WTC11 (cell line): ENCODE measurements at regions not wholly inside any gene's neighbourhood (a gene's known extent, or its start where the extent isn't known, plus 50 kb on each side); places are given as distances from the start of the nearest gene placed in this dataset.

ENCODE experiments used
- ATAC-seq: fragments of 200-7000 bp; cut with Tn5 transposase; 2 replicates; pipeline ENCODE4 v1.10.0; 2021; ENCODE audit warnings: mild to moderate bottlenecking, moderate library complexity
- CTCF ChIA-PET: fragments of 300-600 bp; sonication (Branson Sonifier 250); formaldehyde crosslinking; loops from one replicate; lab custom pipeline; 2021; ENCODE audit warnings: antibody characterized with exemption; lab: Charles Lee
- POLR2A ChIA-PET: fragments of 350-600 bp; sonication (Branson Sonifier 250); formaldehyde crosslinking; loops from one replicate; lab custom pipeline; 2021; ENCODE audit warnings: antibody characterized with exemption; lab: Charles Lee
- DNase-seq: peaks from one replicate; pipeline ENCODE4 v3.0.0; 2021; ENCODE audit warnings: low spot score
- H3K27ac Mint-ChIP-seq: 2 replicates; pipeline ENCODE4 v1.8.0; 2021; ENCODE audit warnings: mixed read lengths
- H3K27me3 Mint-ChIP-seq: 2 replicates; pipeline ENCODE4 v1.8.0; 2021; ENCODE audit warnings: low read depth, mild to moderate bottlenecking, moderate library complexity, mixed read lengths
- H3K36me3 Mint-ChIP-seq: 2 replicates; pipeline ENCODE4 v1.8.0; 2021; ENCODE audit warnings: mixed read lengths
- H3K4me1 Mint-ChIP-seq: 2 replicates; pipeline ENCODE4 v1.8.0; 2022; ENCODE audit warnings: mixed read lengths
- H3K4me3 Mint-ChIP-seq: 2 replicates; pipeline ENCODE4 v1.8.0; 2021; ENCODE audit warnings: mild to moderate bottlenecking, moderate library complexity, mixed read lengths
- H3K9me3 Mint-ChIP-seq: 2 replicates; pipeline ENCODE4 v1.8.0; 2021; ENCODE audit warnings: mixed read lengths
- CREM ChIP-seq: sonication (generic); formaldehyde crosslinking; IDR thresholded peaks from 2 replicates; pipeline ENCODE4 v1.8.1; 2022; ENCODE audit warnings: mild to moderate bottlenecking, missing genetic modification reagents, moderate library complexity
- FOXK1 ChIP-seq: sonication (generic); formaldehyde crosslinking; IDR thresholded peaks from 2 replicates; pipeline ENCODE4 v1.8.0; 2022; ENCODE audit warnings: mild to moderate bottlenecking, moderate library complexity, missing genetic modification reagents
- GTF2I ChIP-seq: fragments of 250-450 bp; sonication (Bioruptor Pico); conservative IDR thresholded peaks from 2 replicates; pipeline ENCODE4 v1.4.0; 2021; ENCODE audit warnings: mild to moderate bottlenecking
- IRF2 ChIP-seq: sonication (generic); formaldehyde crosslinking; IDR thresholded peaks from 2 replicates; pipeline ENCODE4 v1.8.0; 2022; ENCODE audit warnings: low read depth, missing genetic modification reagents, borderline replicate concordance
- MXD4 ChIP-seq: fragments of 250-450 bp; sonication (Bioruptor Pico); IDR thresholded peaks from 2 replicates; pipeline ENCODE4 v1.8.0; 2021; ENCODE audit warnings: mild to moderate bottlenecking, moderate library complexity, borderline replicate concordance
- NFE2L1 ChIP-seq: sonication (generic); formaldehyde crosslinking; IDR thresholded peaks from 2 replicates; pipeline ENCODE4 v1.8.1; 2023; ENCODE audit warnings: missing genetic modification reagents
- OVOL2 ChIP-seq: fragments of 250-450 bp; sonication (Bioruptor Pico); IDR thresholded peaks from 2 replicates; pipeline ENCODE4 v1.9.0; 2021; ENCODE audit warnings: mild to moderate bottlenecking, borderline replicate concordance
- RELA ChIP-seq: sonication (generic); formaldehyde crosslinking; IDR thresholded peaks from 2 replicates; pipeline ENCODE4 v1.8.1; 2022; ENCODE audit warnings: missing genetic modification reagents, mild to moderate bottlenecking, borderline replicate concordance
- SOX15 ChIP-seq: fragments of 250-450 bp; sonication (Bioruptor Pico); IDR thresholded peaks from 2 replicates; pipeline ENCODE4 v1.9.0; 2021; ENCODE audit warnings: mild to moderate bottlenecking
- SP1 ChIP-seq: sonication (generic); formaldehyde crosslinking; conservative IDR thresholded peaks from 2 replicates; pipeline ENCODE4 v1.8.1; 2022; ENCODE audit warnings: missing genetic modification reagents
- TCF7 ChIP-seq: sonication (generic); formaldehyde crosslinking; IDR thresholded peaks from 2 replicates; pipeline ENCODE4 v1.8.0; 2022; ENCODE audit warnings: mild to moderate bottlenecking, low read depth, missing genetic modification reagents, moderate library complexity
- TP53 ChIP-seq: sonication (generic); formaldehyde crosslinking; IDR thresholded peaks from 2 replicates; pipeline ENCODE4 v1.8.1; 2023; ENCODE audit warnings: mild to moderate bottlenecking, missing genetic modification reagents
- ZBTB21 ChIP-seq: sonication (generic); formaldehyde crosslinking; IDR thresholded peaks from 2 replicates; pipeline ENCODE4 v1.8.1; 2023; ENCODE audit warnings: mild to moderate bottlenecking, missing genetic modification reagents, borderline replicate concordance
- ZNF219 ChIP-seq: sonication (generic); formaldehyde crosslinking; IDR thresholded peaks from 2 replicates; pipeline ENCODE4 v1.8.0; 2023; ENCODE audit warnings: missing genetic modification reagents, mild to moderate bottlenecking, borderline replicate concordance
- ZNF232 ChIP-seq: sonication (generic); formaldehyde crosslinking; IDR thresholded peaks from 2 replicates; pipeline ENCODE4 v1.8.0; 2022; ENCODE audit warnings: mild to moderate bottlenecking, missing genetic modification reagents
- ZNF416 ChIP-seq: fragments of 250-450 bp; sonication (Bioruptor Pico); IDR thresholded peaks from 2 replicates; pipeline ENCODE4 v1.9.0; 2021; ENCODE audit warnings: mild to moderate bottlenecking, inconsistent platforms
- TF ChIP-seq, protein P1 (sequence below): fragments of 250-450 bp; sonication (Bioruptor Pico); IDR thresholded peaks from 2 replicates; pipeline ENCODE4 v1.9.0; 2021; ENCODE audit warnings: mild to moderate bottlenecking
- TF ChIP-seq, protein P2 (sequence below): sonication (generic); formaldehyde crosslinking; IDR thresholded peaks from 2 replicates; pipeline ENCODE4 v1.8.1; 2023; ENCODE audit warnings: mild to moderate bottlenecking, missing genetic modification reagents
- TF ChIP-seq, protein P3 (sequence below): fragments of 200-600 bp; IDR thresholded peaks from 2 replicates; pipeline ENCODE4 v1.8.0; 2022; ENCODE audit warnings: antibody characterized with exemption
- TF ChIP-seq, protein P4 (sequence below): sonication (generic); formaldehyde crosslinking; IDR thresholded peaks from 2 replicates; pipeline ENCODE4 v1.8.1; 2022; ENCODE audit warnings: low read depth, missing genetic modification reagents, borderline replicate concordance
- TF ChIP-seq, protein P5 (sequence below): sonication (generic); formaldehyde crosslinking; conservative IDR thresholded peaks from 2 replicates; pipeline ENCODE4 v1.8.1; 2022; ENCODE audit warnings: mild to moderate bottlenecking, missing genetic modification reagents
- TF ChIP-seq, protein P6 (sequence below): sonication (generic); formaldehyde crosslinking; IDR thresholded peaks from 2 replicates; pipeline ENCODE4 v1.8.1; 2022; ENCODE audit warnings: missing genetic modification reagents, borderline replicate concordance
- TF ChIP-seq, protein P7 (sequence below): sonication (generic); formaldehyde crosslinking; IDR thresholded peaks from 2 replicates; pipeline ENCODE4 v1.8.1; 2023; ENCODE audit warnings: mild to moderate bottlenecking, missing genetic modification reagents

DNA sequence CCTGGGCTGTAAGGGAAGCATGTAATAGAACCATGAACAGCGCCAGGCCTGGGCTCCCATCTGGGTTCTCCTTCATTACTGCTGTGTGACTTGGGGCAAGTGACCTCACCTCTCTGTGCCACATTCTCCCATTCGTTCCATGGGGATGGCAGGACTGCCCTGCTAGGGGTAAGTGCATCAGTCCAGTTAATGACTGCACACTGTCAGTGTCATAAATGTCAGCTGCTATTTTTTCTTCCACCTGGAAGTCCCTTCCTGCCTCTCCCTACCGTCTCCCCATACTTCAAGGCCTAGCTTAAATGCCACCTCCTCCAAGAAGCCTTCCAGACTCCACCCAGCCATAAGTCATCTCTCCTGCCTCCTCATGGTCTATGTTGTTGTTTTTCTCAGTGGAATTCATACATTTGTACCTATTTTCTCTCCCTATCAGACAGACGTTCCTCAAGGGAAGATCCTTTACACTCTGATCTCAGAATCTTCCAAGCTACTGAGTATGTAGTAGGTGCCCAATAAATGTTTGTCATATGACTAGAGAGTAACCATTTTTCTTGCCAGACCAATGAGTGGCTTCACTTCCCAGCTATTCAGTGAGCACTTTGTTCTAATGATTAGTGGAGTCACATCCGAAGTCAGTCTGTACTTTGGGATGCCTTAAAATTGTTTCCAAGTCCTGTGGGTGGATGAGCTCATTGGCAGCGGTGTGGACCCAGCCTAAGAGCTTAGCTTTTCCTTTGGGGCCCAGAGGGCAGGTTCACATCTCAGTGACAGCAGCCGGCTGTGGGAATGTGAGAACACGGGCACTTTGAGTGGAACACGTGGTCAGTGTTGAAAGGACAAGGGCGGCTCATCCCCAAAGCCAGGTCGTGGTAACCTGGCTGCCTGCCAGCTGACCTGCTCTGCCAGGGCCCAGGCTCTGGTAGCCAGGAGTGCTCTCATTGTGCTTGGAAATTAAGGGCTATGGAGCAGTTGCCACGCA is 147.5 kb upstream of the GSE1 start:
- DNase-seq (no peak), ATAC-seq (no peak)
- ChIA-PET POLR2A (no interaction called here), CTCF (interaction anchor here (0.8 to 2.9 kb wide), 8 partner anchors 8 to 351 kb away, joined by 3 to 11 read pairs (median 6); no protein-coding TSS in a partner anchor)
- Mint-ChIP-seq H3K4me3 (no peak overlapping the region), H3K27me3 (peaks cover 43% of the 10 kb centered on the region), H3K36me3 (no peaks in the 10 kb centered on the region), H3K27ac (no peak overlapping the region), H3K4me1 (peaks cover 22% of the 10 kb centered on the region), H3K9me3 (no peaks in the 10 kb centered on the region)
- TF ChIP-seq ZNF416 (CRISPR knock-in tag) (no peak), FOXK1 (CRISPR knock-in tag) (no peak), GTF2I (CRISPR knock-in tag) (no peak), ZNF219 (no peak), SP1 (CRISPR knock-in tag) (no peak), RELA (no peak), CREM (CRISPR knock-in tag) (no peak), IRF2 (CRISPR knock-in tag) (no peak), ZBTB21 (CRISPR knock-in tag) (no peak), OVOL2 (CRISPR knock-in tag) (no peak), SOX15 (CRISPR knock-in tag) (no peak), TCF7 (CRISPR knock-in tag) (no peak), NFE2L1 (CRISPR knock-in tag) (no peak), MXD4 (CRISPR knock-in tag) (no peak)
- TF ChIP-seq, protein P1, sequence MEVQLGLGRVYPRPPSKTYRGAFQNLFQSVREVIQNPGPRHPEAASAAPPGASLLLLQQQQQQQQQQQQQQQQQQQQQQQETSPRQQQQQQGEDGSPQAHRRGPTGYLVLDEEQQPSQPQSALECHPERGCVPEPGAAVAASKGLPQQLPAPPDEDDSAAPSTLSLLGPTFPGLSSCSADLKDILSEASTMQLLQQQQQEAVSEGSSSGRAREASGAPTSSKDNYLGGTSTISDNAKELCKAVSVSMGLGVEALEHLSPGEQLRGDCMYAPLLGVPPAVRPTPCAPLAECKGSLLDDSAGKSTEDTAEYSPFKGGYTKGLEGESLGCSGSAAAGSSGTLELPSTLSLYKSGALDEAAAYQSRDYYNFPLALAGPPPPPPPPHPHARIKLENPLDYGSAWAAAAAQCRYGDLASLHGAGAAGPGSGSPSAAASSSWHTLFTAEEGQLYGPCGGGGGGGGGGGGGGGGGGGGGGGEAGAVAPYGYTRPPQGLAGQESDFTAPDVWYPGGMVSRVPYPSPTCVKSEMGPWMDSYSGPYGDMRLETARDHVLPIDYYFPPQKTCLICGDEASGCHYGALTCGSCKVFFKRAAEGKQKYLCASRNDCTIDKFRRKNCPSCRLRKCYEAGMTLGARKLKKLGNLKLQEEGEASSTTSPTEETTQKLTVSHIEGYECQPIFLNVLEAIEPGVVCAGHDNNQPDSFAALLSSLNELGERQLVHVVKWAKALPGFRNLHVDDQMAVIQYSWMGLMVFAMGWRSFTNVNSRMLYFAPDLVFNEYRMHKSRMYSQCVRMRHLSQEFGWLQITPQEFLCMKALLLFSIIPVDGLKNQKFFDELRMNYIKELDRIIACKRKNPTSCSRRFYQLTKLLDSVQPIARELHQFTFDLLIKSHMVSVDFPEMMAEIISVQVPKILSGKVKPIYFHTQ (CRISPR knock-in tag), result no peak
- TF ChIP-seq, protein P2, sequence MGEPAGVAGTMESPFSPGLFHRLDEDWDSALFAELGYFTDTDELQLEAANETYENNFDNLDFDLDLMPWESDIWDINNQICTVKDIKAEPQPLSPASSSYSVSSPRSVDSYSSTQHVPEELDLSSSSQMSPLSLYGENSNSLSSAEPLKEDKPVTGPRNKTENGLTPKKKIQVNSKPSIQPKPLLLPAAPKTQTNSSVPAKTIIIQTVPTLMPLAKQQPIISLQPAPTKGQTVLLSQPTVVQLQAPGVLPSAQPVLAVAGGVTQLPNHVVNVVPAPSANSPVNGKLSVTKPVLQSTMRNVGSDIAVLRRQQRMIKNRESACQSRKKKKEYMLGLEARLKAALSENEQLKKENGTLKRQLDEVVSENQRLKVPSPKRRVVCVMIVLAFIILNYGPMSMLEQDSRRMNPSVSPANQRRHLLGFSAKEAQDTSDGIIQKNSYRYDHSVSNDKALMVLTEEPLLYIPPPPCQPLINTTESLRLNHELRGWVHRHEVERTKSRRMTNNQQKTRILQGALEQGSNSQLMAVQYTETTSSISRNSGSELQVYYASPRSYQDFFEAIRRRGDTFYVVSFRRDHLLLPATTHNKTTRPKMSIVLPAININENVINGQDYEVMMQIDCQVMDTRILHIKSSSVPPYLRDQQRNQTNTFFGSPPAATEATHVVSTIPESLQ (CRISPR knock-in tag), result no peak
- TF ChIP-seq, protein P3, sequence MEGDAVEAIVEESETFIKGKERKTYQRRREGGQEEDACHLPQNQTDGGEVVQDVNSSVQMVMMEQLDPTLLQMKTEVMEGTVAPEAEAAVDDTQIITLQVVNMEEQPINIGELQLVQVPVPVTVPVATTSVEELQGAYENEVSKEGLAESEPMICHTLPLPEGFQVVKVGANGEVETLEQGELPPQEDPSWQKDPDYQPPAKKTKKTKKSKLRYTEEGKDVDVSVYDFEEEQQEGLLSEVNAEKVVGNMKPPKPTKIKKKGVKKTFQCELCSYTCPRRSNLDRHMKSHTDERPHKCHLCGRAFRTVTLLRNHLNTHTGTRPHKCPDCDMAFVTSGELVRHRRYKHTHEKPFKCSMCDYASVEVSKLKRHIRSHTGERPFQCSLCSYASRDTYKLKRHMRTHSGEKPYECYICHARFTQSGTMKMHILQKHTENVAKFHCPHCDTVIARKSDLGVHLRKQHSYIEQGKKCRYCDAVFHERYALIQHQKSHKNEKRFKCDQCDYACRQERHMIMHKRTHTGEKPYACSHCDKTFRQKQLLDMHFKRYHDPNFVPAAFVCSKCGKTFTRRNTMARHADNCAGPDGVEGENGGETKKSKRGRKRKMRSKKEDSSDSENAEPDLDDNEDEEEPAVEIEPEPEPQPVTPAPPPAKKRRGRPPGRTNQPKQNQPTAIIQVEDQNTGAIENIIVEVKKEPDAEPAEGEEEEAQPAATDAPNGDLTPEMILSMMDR, result no peak

DNA sequence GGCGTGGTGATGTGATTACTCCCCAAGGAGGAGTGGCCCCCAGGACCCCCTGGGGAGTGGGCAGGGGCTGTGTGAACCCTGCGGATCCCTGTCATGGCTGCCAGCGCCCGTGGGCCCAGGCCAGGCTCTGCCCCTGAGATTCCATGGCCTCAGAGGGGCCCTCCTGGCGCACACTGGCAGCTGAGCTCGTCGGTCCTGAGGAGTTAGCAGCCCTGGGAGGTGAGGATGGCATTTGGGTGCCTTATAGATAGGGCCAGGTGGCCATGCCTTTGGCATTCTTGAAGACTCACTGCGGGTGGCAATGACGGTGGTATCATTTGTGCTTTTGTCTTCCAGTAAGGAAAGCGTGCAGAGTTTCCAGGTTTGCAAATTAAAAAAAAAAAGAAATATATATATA is 146.8 kb upstream of the GSE1 start:
- ATAC-seq, result no peak
- CTCF ChIA-PET, result interaction anchor here (0.8 to 2.9 kb wide), 8 partner anchors 8 to 351 kb away, joined by 3 to 11 read pairs (median 6); no protein-coding TSS in a partner anchor
- H3K36me3 Mint-ChIP-seq, result no peaks in the 10 kb centered on the region
- no peak overlapping the region for H3K27ac Mint-ChIP-seq
- DNase-seq, result no peak
- peaks cover 15% of the 10 kb centered on the region for H3K4me1 Mint-ChIP-seq
- H3K27me3 Mint-ChIP-seq, result peaks cover 37% of the 10 kb centered on the region
- H3K9me3 Mint-ChIP-seq, result no peaks in the 10 kb centered on the region
- POLR2A ChIA-PET, result no interaction called here
- no peak overlapping the region for H3K4me3 Mint-ChIP-seq
- TF ChIP-seq, protein P4, sequence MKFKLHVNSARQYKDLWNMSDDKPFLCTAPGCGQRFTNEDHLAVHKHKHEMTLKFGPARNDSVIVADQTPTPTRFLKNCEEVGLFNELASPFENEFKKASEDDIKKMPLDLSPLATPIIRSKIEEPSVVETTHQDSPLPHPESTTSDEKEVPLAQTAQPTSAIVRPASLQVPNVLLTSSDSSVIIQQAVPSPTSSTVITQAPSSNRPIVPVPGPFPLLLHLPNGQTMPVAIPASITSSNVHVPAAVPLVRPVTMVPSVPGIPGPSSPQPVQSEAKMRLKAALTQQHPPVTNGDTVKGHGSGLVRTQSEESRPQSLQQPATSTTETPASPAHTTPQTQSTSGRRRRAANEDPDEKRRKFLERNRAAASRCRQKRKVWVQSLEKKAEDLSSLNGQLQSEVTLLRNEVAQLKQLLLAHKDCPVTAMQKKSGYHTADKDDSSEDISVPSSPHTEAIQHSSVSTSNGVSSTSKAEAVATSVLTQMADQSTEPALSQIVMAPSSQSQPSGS (CRISPR knock-in tag), result no peak
- no peak for TF ChIP-seq MXD4 (CRISPR knock-in tag)
- TF ChIP-seq, protein P5, sequence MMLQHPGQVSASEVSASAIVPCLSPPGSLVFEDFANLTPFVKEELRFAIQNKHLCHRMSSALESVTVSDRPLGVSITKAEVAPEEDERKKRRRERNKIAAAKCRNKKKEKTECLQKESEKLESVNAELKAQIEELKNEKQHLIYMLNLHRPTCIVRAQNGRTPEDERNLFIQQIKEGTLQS, result no peak
- TF ChIP-seq, protein P6, sequence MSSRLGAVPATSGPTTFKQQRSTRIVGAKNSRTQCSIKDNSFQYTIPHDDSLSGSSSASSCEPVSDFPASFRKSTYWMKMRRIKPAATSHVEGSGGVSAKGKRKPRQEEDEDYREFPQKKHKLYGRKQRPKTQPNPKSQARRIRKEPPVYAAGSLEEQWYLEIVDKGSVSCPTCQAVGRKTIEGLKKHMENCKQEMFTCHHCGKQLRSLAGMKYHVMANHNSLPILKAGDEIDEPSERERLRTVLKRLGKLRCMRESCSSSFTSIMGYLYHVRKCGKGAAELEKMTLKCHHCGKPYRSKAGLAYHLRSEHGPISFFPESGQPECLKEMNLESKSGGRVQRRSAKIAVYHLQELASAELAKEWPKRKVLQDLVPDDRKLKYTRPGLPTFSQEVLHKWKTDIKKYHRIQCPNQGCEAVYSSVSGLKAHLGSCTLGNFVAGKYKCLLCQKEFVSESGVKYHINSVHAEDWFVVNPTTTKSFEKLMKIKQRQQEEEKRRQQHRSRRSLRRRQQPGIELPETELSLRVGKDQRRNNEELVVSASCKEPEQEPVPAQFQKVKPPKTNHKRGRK (CRISPR knock-in tag), result no peak
- TF ChIP-seq OVOL2 (CRISPR knock-in tag), result no peak
- TF ChIP-seq, protein P7, sequence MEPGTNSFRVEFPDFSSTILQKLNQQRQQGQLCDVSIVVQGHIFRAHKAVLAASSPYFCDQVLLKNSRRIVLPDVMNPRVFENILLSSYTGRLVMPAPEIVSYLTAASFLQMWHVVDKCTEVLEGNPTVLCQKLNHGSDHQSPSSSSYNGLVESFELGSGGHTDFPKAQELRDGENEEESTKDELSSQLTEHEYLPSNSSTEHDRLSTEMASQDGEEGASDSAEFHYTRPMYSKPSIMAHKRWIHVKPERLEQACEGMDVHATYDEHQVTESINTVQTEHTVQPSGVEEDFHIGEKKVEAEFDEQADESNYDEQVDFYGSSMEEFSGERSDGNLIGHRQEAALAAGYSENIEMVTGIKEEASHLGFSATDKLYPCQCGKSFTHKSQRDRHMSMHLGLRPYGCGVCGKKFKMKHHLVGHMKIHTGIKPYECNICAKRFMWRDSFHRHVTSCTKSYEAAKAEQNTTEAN (CRISPR knock-in tag), result no peak
- TF ChIP-seq ZNF232 (CRISPR knock-in tag), result no peak
- TF ChIP-seq TP53 (CRISPR knock-in tag), result no peak
- no peak for TF ChIP-seq ZNF219
